ENCODE measurements at regions not wholly inside any gene's neighbourhood (a gene's known extent, or its start where the extent isn't known, plus 50 kb on each side); places are given as distances from the start of the nearest gene placed in this dataset.

GRCh38 chr12:91887957-91888356 is 257.7 kb downstream of the BTG1 start:
- DNase-seq (ENCODE audit: low read depth), result peak; percentile 38
- H3K4me3 ChIP-seq (ENCODE audit: low read depth, low read length), result no peak overlapping the region
- no peak for TF ChIP-seq POLR2A (IDR thresholded peaks at IDR 0.05; ENCODE audit: extremely low read depth, insufficient read length)
- TF ChIP-seq, protein P1, sequence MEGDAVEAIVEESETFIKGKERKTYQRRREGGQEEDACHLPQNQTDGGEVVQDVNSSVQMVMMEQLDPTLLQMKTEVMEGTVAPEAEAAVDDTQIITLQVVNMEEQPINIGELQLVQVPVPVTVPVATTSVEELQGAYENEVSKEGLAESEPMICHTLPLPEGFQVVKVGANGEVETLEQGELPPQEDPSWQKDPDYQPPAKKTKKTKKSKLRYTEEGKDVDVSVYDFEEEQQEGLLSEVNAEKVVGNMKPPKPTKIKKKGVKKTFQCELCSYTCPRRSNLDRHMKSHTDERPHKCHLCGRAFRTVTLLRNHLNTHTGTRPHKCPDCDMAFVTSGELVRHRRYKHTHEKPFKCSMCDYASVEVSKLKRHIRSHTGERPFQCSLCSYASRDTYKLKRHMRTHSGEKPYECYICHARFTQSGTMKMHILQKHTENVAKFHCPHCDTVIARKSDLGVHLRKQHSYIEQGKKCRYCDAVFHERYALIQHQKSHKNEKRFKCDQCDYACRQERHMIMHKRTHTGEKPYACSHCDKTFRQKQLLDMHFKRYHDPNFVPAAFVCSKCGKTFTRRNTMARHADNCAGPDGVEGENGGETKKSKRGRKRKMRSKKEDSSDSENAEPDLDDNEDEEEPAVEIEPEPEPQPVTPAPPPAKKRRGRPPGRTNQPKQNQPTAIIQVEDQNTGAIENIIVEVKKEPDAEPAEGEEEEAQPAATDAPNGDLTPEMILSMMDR (IDR thresholded peaks at IDR 0.05; ENCODE audit: low read depth, low read length), result no peak
- no peak for TF ChIP-seq MYC (IDR thresholded peaks at IDR 0.05; ENCODE audit: low read depth, low read length)
- TF ChIP-seq, protein P2, sequence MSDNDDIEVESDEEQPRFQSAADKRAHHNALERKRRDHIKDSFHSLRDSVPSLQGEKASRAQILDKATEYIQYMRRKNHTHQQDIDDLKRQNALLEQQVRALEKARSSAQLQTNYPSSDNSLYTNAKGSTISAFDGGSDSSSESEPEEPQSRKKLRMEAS (IDR thresholded peaks at IDR 0.05; ENCODE audit: low read depth, low read length), result no peak

DNA sequence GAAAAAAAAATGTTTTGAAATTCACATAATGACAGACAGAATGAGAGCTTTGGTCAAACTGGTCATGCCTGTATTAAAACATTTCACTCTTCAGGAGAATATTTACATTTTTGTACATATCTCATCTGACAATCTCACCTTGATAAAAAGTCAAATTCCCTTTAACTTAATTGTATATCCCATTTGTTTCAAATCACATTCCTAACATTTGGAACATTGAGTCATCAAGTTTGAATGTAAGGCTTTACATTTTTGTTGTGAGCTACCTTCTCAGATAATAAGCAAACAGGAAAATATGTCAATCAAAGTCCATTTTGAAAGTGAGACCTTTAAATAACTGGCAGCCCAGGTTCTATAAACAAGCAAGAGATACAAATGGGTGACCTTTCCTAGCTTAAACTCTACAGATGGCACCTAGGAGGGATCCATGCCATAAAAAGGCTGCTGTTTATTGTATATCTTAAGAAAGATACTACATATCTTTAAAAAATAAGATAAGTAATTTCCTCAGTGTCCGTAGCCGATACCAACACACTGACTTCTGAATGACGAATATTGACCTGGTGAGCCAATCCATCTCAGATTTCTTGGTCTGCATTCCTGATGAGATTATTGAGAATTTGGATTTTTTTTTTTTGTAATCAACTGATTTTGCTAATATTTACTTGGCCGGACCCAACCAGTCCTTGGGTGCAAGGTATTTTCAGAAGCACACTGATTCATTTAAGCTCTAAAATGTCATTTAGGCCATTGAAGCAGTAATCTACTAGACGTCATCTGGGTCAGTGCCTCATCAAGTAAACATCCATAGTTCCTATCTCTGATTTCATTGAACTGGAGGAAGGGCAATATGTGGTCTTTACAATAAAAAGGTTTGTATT is 259.6 kb downstream of the BTG1 start:
- H3K4me3 ChIP-seq (ENCODE audit: low read depth, low read length), result no peak overlapping the region
- DNase-seq (ENCODE audit: low read depth), result no peak
- no peak for TF ChIP-seq POLR2A (IDR thresholded peaks at IDR 0.05; ENCODE audit: extremely low read depth, insufficient read length)
- TF ChIP-seq, protein P2 (IDR thresholded peaks at IDR 0.05; ENCODE audit: low read depth, low read length), result no peak
- TF ChIP-seq, protein P1 (IDR thresholded peaks at IDR 0.05; ENCODE audit: low read depth, low read length), result no peak
- TF ChIP-seq MYC (IDR thresholded peaks at IDR 0.05; ENCODE audit: low read depth, low read length), result no peak

GRCh38 chr12:91884230-91884629 is 261.4 kb downstream of the BTG1 start:
- TF ChIP-seq POLR2A (IDR thresholded peaks at IDR 0.05; ENCODE audit: extremely low read depth, insufficient read length), result no peak
- TF ChIP-seq MYC (IDR thresholded peaks at IDR 0.05; ENCODE audit: low read depth, low read length), result no peak
- TF ChIP-seq, protein P1 (IDR thresholded peaks at IDR 0.05; ENCODE audit: low read depth, low read length), result no peak
- TF ChIP-seq, protein P2 (IDR thresholded peaks at IDR 0.05; ENCODE audit: low read depth, low read length), result no peak
- H3K4me3 ChIP-seq (ENCODE audit: low read depth, low read length), result no peak overlapping the region
- no peak for DNase-seq (ENCODE audit: low read depth)

GRCh38 chr12:91883811-91884210 is 261.8 kb downstream of the BTG1 start:
- no peak overlapping the region for H3K4me3 ChIP-seq (ENCODE audit: low read depth, low read length)
- DNase-seq (ENCODE audit: low read depth), result no peak
- TF ChIP-seq, protein P1 (IDR thresholded peaks at IDR 0.05; ENCODE audit: low read depth, low read length), result no peak
- TF ChIP-seq MYC (IDR thresholded peaks at IDR 0.05; ENCODE audit: low read depth, low read length), result no peak
- TF ChIP-seq, protein P2 (IDR thresholded peaks at IDR 0.05; ENCODE audit: low read depth, low read length), result no peak
- no peak for TF ChIP-seq POLR2A (IDR thresholded peaks at IDR 0.05; ENCODE audit: extremely low read depth, insufficient read length)

GRCh38 chr12:91882910-91883309 is 262.7 kb downstream of the BTG1 start:
- DNase-seq (ENCODE audit: low read depth), result no peak
- TF ChIP-seq MYC (IDR thresholded peaks at IDR 0.05; ENCODE audit: low read depth, low read length), result no peak
- TF ChIP-seq, protein P1 (IDR thresholded peaks at IDR 0.05; ENCODE audit: low read depth, low read length), result no peak
- TF ChIP-seq POLR2A (IDR thresholded peaks at IDR 0.05; ENCODE audit: extremely low read depth, insufficient read length), result no peak
- TF ChIP-seq, protein P2 (IDR thresholded peaks at IDR 0.05; ENCODE audit: low read depth, low read length), result no peak
- no peak overlapping the region for H3K4me3 ChIP-seq (ENCODE audit: low read depth, low read length)
